Gastrocnemius medialis (tissue), 4 donors: ENCODE measurements at regions not wholly inside any gene's neighbourhood (a gene's known extent, or its start where the extent isn't known, plus 50 kb on each side); places are given as distances from the start of the nearest gene placed in this dataset.

Experiments
- ATAC-seq, 2 donors: fragments of 150-250 bp; one replicate each; pipeline ENCODE4 v1.9.1; 2016
- DNase-seq, 2 donors: peaks; one replicate each; pipeline ENCODE4 v3.0.0-alpha.2; 2019
- H3K27ac ChIP-seq, 4 donors: fragments of 200-600 bp; sonication (generic); 1 replicate in 1 of 4; 2 replicates in 3 of 4; pipeline ENCODE4 v1.5.1; 2016 to 2018; ENCODE audit warnings: mild to moderate bottlenecking in 2 of 4, moderate library complexity in 1 of 4
- H3K27me3 ChIP-seq, 3 donors: fragments of 200-600 bp; sonication (generic) in 2 of 3; 1 replicate in 1 of 3; 2 replicates in 2 of 3; pipeline versions ENCODE4 v1.5.1 to v1.6.0; 2016 to 2019; ENCODE audit warnings: mild to moderate bottlenecking in 1 of 3, moderate library complexity in 1 of 3
- H3K36me3 ChIP-seq, 2 donors: fragments of 200-600 bp; sonication (generic) in 1 of 2; one replicate each; pipeline ENCODE4 v1.5.1; 2017 to 2018
- H3K4me1 ChIP-seq, 2 donors: fragments of 200-600 bp; sonication (generic) in 1 of 2; one replicate each; pipeline ENCODE4 v1.5.1; 2016 to 2017; ENCODE audit warnings: mild to moderate bottlenecking in 2 of 2
- H3K4me3 ChIP-seq, 4 donors: fragments of 200-600 bp; sonication (generic) in 3 of 4; 1 replicate in 1 of 4; 2 replicates in 3 of 4; pipeline ENCODE4 v1.5.1; 2016 to 2019; ENCODE audit warnings: mild to moderate bottlenecking in 2 of 4
- H3K9me3 ChIP-seq, 3 donors: fragments of 200-600 bp; sonication (generic) in 2 of 3; 1 replicate in 1 of 3; 2 replicates in 2 of 3; pipeline ENCODE4 v1.5.1; 2016 to 2019
- CTCF ChIP-seq, 5 experiments: fragments of 450-650 bp in 3 of 5; fragments of 200-600 bp in 2 of 5; sonication (generic) in 2 of 5; IDR thresholded peaks in 4 of 5; conservative IDR thresholded peaks in 1 of 5; 1 replicate in 4 of 5; 2 replicates in 1 of 5; pipeline ENCODE4 v1.5.1; 2016 to 2019; ENCODE audit warnings: antibody characterized with exemption in 5 of 5, mild to moderate bottlenecking in 3 of 5, moderate library complexity in 3 of 5
- POLR2A ChIP-seq, 2 donors: fragments of 450-650 bp; IDR thresholded peaks; one replicate each; pipeline ENCODE4 v1.6.1; 2017; ENCODE audit warnings: antibody characterized with exemption in 2 of 2, mild to moderate bottlenecking in 2 of 2, moderate library complexity in 2 of 2
- in situ Hi-C, 4 donors: fragments of 200-750 bp; cut with MboI; loops; one replicate each; pipeline versions ENCODE4 v1.15.0 to v1.8.0; 2017; ENCODE audit warnings: low sequenced_read_pairs in 4 of 4
- intact Hi-C: fragments of 100-400 bp; cut with DNase I; formaldehyde crosslinking; loops from one replicate; pipeline ENCODE4 v1.15.1; 2023; ENCODE audit warnings: low total_unique reads

DNA sequence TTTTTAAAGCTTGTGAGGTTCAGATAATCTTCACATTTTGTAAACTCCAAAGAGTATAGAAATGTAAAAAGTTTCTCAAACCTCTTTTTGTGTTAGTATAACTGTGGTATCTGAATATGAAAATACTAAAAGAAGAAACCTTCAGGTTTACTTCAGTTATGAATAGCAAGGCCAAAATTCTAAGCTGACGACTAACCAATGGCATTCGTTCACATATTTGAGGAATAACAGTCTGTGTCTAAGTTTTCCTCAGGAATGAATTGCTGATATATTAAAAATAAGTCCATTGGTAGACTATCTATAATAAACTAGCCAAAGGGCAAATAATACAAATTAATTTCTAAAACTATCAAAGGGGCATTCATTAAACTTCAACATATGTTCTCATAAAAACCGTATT, 206.0 kb downstream of the CXCL12 start:
- H3K9me3 ChIP-seq, result no peaks in the 10 kb centered on the region
- no peaks in the 10 kb centered on the region for H3K36me3 ChIP-seq
- intact Hi-C loops (no loop called here), in situ Hi-C loops (no loop called here)
- no peak overlapping the region for H3K4me3 ChIP-seq
- no peaks in the 10 kb centered on the region for H3K27me3 ChIP-seq
- no peaks in the 10 kb centered on the region for H3K4me1 ChIP-seq
- ATAC-seq (no peak), DNase-seq (no peak)
- TF ChIP-seq CTCF (IDR thresholded peaks at IDR 0.05 in 4 of 5, conservative IDR thresholded peaks at IDR 0.05 in 1 of 5) (no peak), POLR2A (IDR thresholded peaks at IDR 0.05) (no peak)
- no peak overlapping the region for H3K27ac ChIP-seq

- H3K4me1 ChIP-seq, result no peaks in the 10 kb centered on the region
- no peaks in the 10 kb centered on the region for H3K9me3 ChIP-seq
- H3K36me3 ChIP-seq, result no peaks in the 10 kb centered on the region
- H3K27me3 ChIP-seq, result no peaks in the 10 kb centered on the region
- ATAC-seq, result no peak
- intact Hi-C loops, result no loop called here
- no peak overlapping the region for H3K4me3 ChIP-seq
- no peak for DNase-seq
- in situ Hi-C loops, result no loop called here
- TF ChIP-seq POLR2A (IDR thresholded peaks at IDR 0.05) (no peak), CTCF (IDR thresholded peaks at IDR 0.05 in 4 of 5, conservative IDR thresholded peaks at IDR 0.05 in 1 of 5) (no peak)
- H3K27ac ChIP-seq, result no peak overlapping the region
These were observed 206.6 kb downstream of the CXCL12 start for GRCh38 chr10:44178281-44178680.

- in situ Hi-C loops, result no loop called here
- Histone ChIP-seq H3K4me3 (no peak overlapping the region), H3K4me1 (no peaks in the 10 kb centered on the region), H3K36me3 (no peaks in the 10 kb centered on the region), H3K27ac (no peak overlapping the region), H3K27me3 (no peaks in the 10 kb centered on the region), H3K9me3 (no peaks in the 10 kb centered on the region)
- no peak for ATAC-seq
- TF ChIP-seq CTCF (IDR thresholded peaks at IDR 0.05 in 4 of 5, conservative IDR thresholded peaks at IDR 0.05 in 1 of 5) (no peak), POLR2A (IDR thresholded peaks at IDR 0.05) (no peak)
- DNase-seq, result no peak
- intact Hi-C loops, result no loop called here
These were observed 207.3 kb downstream of the CXCL12 start for GRCh38 chr10:44177610-44178009.

DNA sequence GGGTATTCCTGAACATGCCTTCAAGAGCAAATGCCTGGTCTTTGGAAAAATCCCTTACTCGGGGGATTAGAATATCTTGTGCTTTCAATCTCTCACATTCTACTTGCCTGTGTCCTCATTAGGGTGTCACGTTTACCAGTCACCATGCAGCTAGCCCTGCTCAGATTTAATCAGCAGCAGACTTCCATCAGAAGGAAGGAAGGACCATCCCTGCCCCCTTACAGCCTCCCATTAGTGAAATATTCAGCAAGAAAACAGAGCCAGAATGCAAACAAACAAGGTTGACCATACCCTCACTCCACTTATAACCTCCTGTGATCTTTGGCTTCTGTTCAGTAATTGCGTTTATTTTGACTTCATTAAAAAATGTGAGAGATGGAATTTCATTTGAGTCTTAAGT, 208.6 kb downstream of the CXCL12 start:
- no peaks in the 10 kb centered on the region for H3K4me1 ChIP-seq
- H3K4me3 ChIP-seq, result no peak overlapping the region
- in situ Hi-C loops, result no loop called here
- no peak overlapping the region for H3K27ac ChIP-seq
- ATAC-seq (no peak), DNase-seq (no peak)
- no peaks in the 10 kb centered on the region for H3K27me3 ChIP-seq
- no peaks in the 10 kb centered on the region for H3K36me3 ChIP-seq
- TF ChIP-seq CTCF (IDR thresholded peaks at IDR 0.05 in 4 of 5, conservative IDR thresholded peaks at IDR 0.05 in 1 of 5), result no peak
- TF ChIP-seq POLR2A (IDR thresholded peaks at IDR 0.05), result no peak
- no peaks in the 10 kb centered on the region for H3K9me3 ChIP-seq
- intact Hi-C loops, result no loop called here

GRCh38 chr10:44173608-44173894, 211.3 kb downstream of the CXCL12 start:
- no peak for ATAC-seq
- intact Hi-C loops, result no loop called here

More at GRCh38 chr10:44173608-44173894, 211.3 kb downstream of the CXCL12 start:
- in situ Hi-C loops, result no loop called here
- Histone ChIP-seq H3K4me1 (no peaks in the 10 kb centered on the region), H3K36me3 (no peaks in the 10 kb centered on the region), H3K9me3 (no peaks in the 10 kb centered on the region), H3K27ac (no peak overlapping the region), H3K27me3 (no peaks in the 10 kb centered on the region), H3K4me3 (no peak overlapping the region)
- no peak for DNase-seq
- TF ChIP-seq CTCF (IDR thresholded peaks at IDR 0.05 in 4 of 5, conservative IDR thresholded peaks at IDR 0.05 in 1 of 5) (no peak), POLR2A (IDR thresholded peaks at IDR 0.05) (no peak)
